Kidney (tissue), 13 donors: ENCODE measurements at regions not wholly inside any gene's neighbourhood (a gene's known extent, or its start where the extent isn't known, plus 50 kb on each side); places are given as distances from the start of the nearest gene placed in this dataset.

Experiments used
- DNase-seq, 5 donors: peaks; one replicate each; pipeline ENCODE4 v3.0.0-alpha.2; 2013 to 2020
- FAIRE-seq: peaks from 2 replicates; lab custom pipeline; 2012; peaks lifted over from hg19 to GRCh38; lab: Jason Lieb, UNC
- H3K27ac ChIP-seq, 2 donors: one replicate each; pipeline ENCODE4 v1.7.0; 2013; ENCODE audit warnings: low read depth in 2 of 2, low read length in 2 of 2, inconsistent platforms in 1 of 2
- H3K27me3 ChIP-seq: one replicate; pipeline ENCODE4 v1.7.1; 2013; ENCODE audit warnings: low read length, inconsistent platforms; ENCODE audit not compliant: control insufficient read depth, insufficient read depth
- H3K36me3 ChIP-seq, 3 donors: one replicate each; pipeline versions ENCODE4 v1.7.0 to v1.7.1; 2013; ENCODE audit warnings: low read length in 3 of 3, control low read depth in 1 of 3, inconsistent platforms in 1 of 3; ENCODE audit not compliant: insufficient read depth in 3 of 3, control insufficient read depth in 2 of 3
- H3K4me1 ChIP-seq, 3 donors: one replicate each; pipeline versions ENCODE4 v1.7.0 to v1.7.1; 2013; ENCODE audit warnings: low read length in 3 of 3, inconsistent platforms in 1 of 3, low read depth in 1 of 3; ENCODE audit not compliant: control insufficient read depth in 2 of 3, insufficient read depth in 2 of 3
- H3K4me3 ChIP-seq, 3 donors: one replicate each; pipeline versions ENCODE4 v1.7.0 to v1.8.1; 2013; ENCODE audit warnings: low read length in 3 of 3, control low read depth in 1 of 3, inconsistent platforms in 1 of 3
- H3K9ac ChIP-seq, 3 donors: one replicate each; pipeline versions ENCODE4 v1.7.0 to v1.7.1; 2013; ENCODE audit warnings: low read length in 3 of 3, control low read depth in 1 of 3, inconsistent platforms in 1 of 3
- H3K9me3 ChIP-seq, 3 donors: one replicate each; pipeline versions ENCODE4 v1.7.0 to v1.7.1; 2013; ENCODE audit warnings: low read length in 3 of 3, control low read depth in 1 of 3, inconsistent platforms in 1 of 3; ENCODE audit not compliant: control insufficient read depth in 2 of 3, insufficient read depth in 1 of 3
- CTCF ChIP-seq: IDR thresholded peaks from 3 replicates; pipeline ENCODE4 v1.5.1; 2012; ENCODE audit warnings: mild to moderate bottlenecking, moderate library complexity, borderline replicate concordance; ENCODE audit not compliant: insufficient read depth; ENCODE audit errors: extremely low read depth
- intact Hi-C: fragments of 100-400 bp; cut with DNase I; formaldehyde crosslinking; loops from one replicate; pipeline ENCODE4 v1.11.1; 2022
- donor health status: control.
- donor health status: control.
- donor health status: control.
- donor health status: control.
- donor health status: control.
- donor health status: DM: yes; HTN: yes; CAD: no.
- donor health status: Normal renal cell carcinoma (clear cell type).

- H3K27ac ChIP-seq: no peak overlapping the region
- FAIRE-seq (no peak), DNase-seq (no peak)
- no peak overlapping the region for H3K9ac ChIP-seq
- H3K27me3 ChIP-seq: no peaks in the 10 kb centered on the region
- H3K4me3 ChIP-seq: no peak overlapping the region
- no peak for TF ChIP-seq CTCF
- intact Hi-C loops: no loop called here
- no peaks in the 10 kb centered on the region for H3K9me3 ChIP-seq
- no peaks in the 10 kb centered on the region for H3K36me3 ChIP-seq
- no peaks in the 10 kb centered on the region for H3K4me1 ChIP-seq
These were observed 62.0 kb downstream of the SUCNR1 start for GRCh38 chr3:151935446-151935845.

GRCh38 chr3:151940481-151940880, 67.0 kb downstream of the SUCNR1 start:
- FAIRE-seq: no peak

GRCh38 chr3:151943539-151943938, 70.1 kb downstream of the SUCNR1 start:
- Histone ChIP-seq H3K9me3 (no peaks in the 10 kb centered on the region), H3K4me3 (no peak overlapping the region), H3K4me1 (no peaks in the 10 kb centered on the region), H3K36me3 (no peaks in the 10 kb centered on the region), H3K27me3 (no peaks in the 10 kb centered on the region), H3K27ac (no peak overlapping the region), H3K9ac (no peak overlapping the region)
- FAIRE-seq (no peak), DNase-seq (no peak)
- TF ChIP-seq CTCF: no peak
- intact Hi-C loops: no loop called here

More at GRCh38 chr3:151940481-151940880, 67.0 kb downstream of the SUCNR1 start:
- intact Hi-C loops: no loop called here
- Histone ChIP-seq H3K36me3 (no peaks in the 10 kb centered on the region), H3K4me3 (no peak overlapping the region), H3K27me3 (no peaks in the 10 kb centered on the region), H3K9ac (no peak overlapping the region), H3K9me3 (no peaks in the 10 kb centered on the region), H3K4me1 (no peaks in the 10 kb centered on the region), H3K27ac (no peak overlapping the region)
- no peak for DNase-seq
- TF ChIP-seq CTCF: no peak

GRCh38 chr3:151944356-151944755, 70.9 kb downstream of the SUCNR1 start:
- Histone ChIP-seq H3K9me3 (no peaks in the 10 kb centered on the region), H3K4me3 (no peak overlapping the region), H3K27ac (no peak overlapping the region), H3K4me1 (no peaks in the 10 kb centered on the region), H3K9ac (no peak overlapping the region), H3K36me3 (no peaks in the 10 kb centered on the region), H3K27me3 (no peaks in the 10 kb centered on the region)
- intact Hi-C loops: no loop called here
- TF ChIP-seq CTCF: no peak
- no peak for DNase-seq
- no peak for FAIRE-seq
